Heart left ventricle (tissue), 16 donors: ENCODE measurements at regions not wholly inside any gene's neighbourhood (a gene's known extent, or its start where the extent isn't known, plus 50 kb on each side); places are given as distances from the start of the nearest gene placed in this dataset.

Experiments
- ATAC-seq, 4 donors: fragments of 200-7000 bp; cut with Tn5 transposase; one replicate each; pipeline ENCODE4 v1.9.1; 2020 to 2022; ENCODE audit warnings: moderate library complexity in 4 of 4, mild to moderate bottlenecking in 3 of 4, moderate number of reproducible peaks in 1 of 4
- DNase-seq, 5 donors: peaks; one replicate each; pipeline ENCODE4 v3.0.0-alpha.2; 2020
- H3K27ac ChIP-seq, 12 donors: fragments of 200-600 bp; sonication (generic) in 4 of 12; one replicate each; pipeline versions ENCODE4 v1.5.0 to v1.8.0; 2016 to 2022; ENCODE audit warnings: mild to moderate bottlenecking in 2 of 12
- H3K27me3 ChIP-seq, 9 donors: fragments of 200-600 bp; sonication (generic) in 2 of 9; one replicate each; pipeline versions ENCODE4 v1.5.1 to v1.8.0; 2016 to 2022; ENCODE audit warnings: mild to moderate bottlenecking in 3 of 9
- H3K36me3 ChIP-seq, 9 donors: fragments of 200-600 bp; sonication (generic) in 2 of 9; one replicate each; pipeline versions ENCODE4 v1.5.0 to v1.8.0; 2018 to 2022; ENCODE audit warnings: mild to moderate bottlenecking in 2 of 9
- H3K4me1 ChIP-seq, 12 donors: fragments of 200-600 bp; sonication (generic) in 4 of 12; one replicate each; pipeline versions ENCODE4 v1.5.0 to v1.8.0; 2016 to 2022; ENCODE audit warnings: mild to moderate bottlenecking in 3 of 12
- H3K4me3 ChIP-seq, 12 donors: fragments of 200-600 bp; sonication (generic) in 4 of 12; one replicate each; pipeline versions ENCODE4 v1.5.0 to v1.8.0; 2017 to 2022; ENCODE audit warnings: mild to moderate bottlenecking in 9 of 12, moderate library complexity in 4 of 12
- H3K9me3 ChIP-seq, 12 donors: fragments of 200-600 bp; sonication (generic) in 4 of 12; one replicate each; pipeline versions ENCODE4 v1.5.0 to v1.8.0; 2016 to 2022; ENCODE audit warnings: mild to moderate bottlenecking in 1 of 12
- POLR2A ChIP-seq, 2 donors: fragments of 450-650 bp; IDR thresholded peaks; one replicate each; pipeline ENCODE4 v1.6.1; 2017; ENCODE audit warnings: antibody characterized with exemption in 2 of 2, mild to moderate bottlenecking in 2 of 2, moderate library complexity in 2 of 2
- WGBS, 4 donors: extraction: QIAGEN DNeasy Blood & Tissue Kit in 2 of 4; methylation state at CpG; one replicate each; pipeline versions ENCODE4 v1.1.5 to v1.1.7; 2013 to 2018; 5-methylcytosine and 5-hydroxymethylcytosine counted together
- intact Hi-C, 10 donors: fragments of 100-400 bp; cut with DNase I; formaldehyde crosslinking; loops; one replicate each; pipeline versions ENCODE4 v1.11.1 to v1.14.2; 2022
- TF ChIP-seq, protein P1 (sequence below), 12 donors: fragments of 200-600 bp; sonication (generic) in 4 of 12; IDR thresholded peaks; one replicate each; pipeline versions ENCODE4 v1.5.0 to v1.8.0; 2018 to 2022; ENCODE audit warnings: antibody characterized with exemption in 12 of 12, mild to moderate bottlenecking in 5 of 12
- donor health status: ischemic (EF 13 %, LVEDD 7.1; RV severe dilation, severe dysfunction).
- donor health status: healthy with polysubstance abuse.
- donor health status: DM: no; HTN: yes; CAD: no.
- donor health status: DM: no; HTN: no; CAD: no.
- donor health status: ischemic (EF 25% LVEDD 6.9; RV normal size, moderate dysfunction).
- donor health status: ischemic (EF 25% LVEDD 5.7; RV mildly dilated, moderate dysfunction).
- donor health status: healthy.
- donor health status: DM: yes; HTN: yes; CAD: no.
- donor health status: ischemic (EF 35%, LVEDD 5.7; RV mildly dilated, moderate dysfunction).
- donor health status: nonischemic (EF 11% LVEDD 7.7; RV severe dilation, severe dysfunction).
- donor health status: DM: yes; HTN: yes; CAD: no.
- donor health status: PGD.
- donor health status: ischemic (EF 29% LVEDD 5.4; RV normal size, mild dysfunction).
- donor health status: nonischemic (EF 23%, LVEDD 6.1; RV moderate dilation, normal function).

DNA sequence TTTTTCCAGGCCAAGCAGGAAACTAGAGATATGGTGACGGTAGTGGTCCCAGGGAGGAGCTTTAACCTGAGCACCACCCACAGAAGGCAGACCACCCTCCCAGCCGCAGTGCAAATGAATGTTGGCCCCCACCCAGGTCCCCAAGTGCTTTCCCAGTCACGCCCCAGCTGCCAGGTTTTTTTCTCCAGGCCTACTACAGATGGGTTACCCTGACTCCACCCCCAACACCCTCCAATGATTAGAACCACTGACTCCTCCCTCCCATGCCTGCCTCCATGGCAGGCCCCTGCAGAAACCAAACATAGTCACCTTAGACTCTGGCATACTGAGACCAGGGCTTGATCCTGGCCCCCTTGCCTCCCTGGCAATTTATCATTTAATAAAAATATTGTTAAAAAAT lies 58.7 kb upstream of the CHST1 start:
- intact Hi-C loops = no loop called here
- Histone ChIP-seq H3K27ac (no peak overlapping the region), H3K36me3 (no peaks in the 10 kb centered on the region), H3K4me3 (no peak overlapping the region), H3K9me3 (no peaks in the 10 kb centered on the region), H3K27me3 (no peaks in the 10 kb centered on the region), H3K4me1 (peaks cover 0 to 12% (median 0%) of the 10 kb centered on the region in 12 donors)
- ATAC-seq = no peak
- no peak for DNase-seq
- 29 to 44% (median 38%) methylated on average over 3 of the region's 3 CpGs for WGBS, 4 donors
- TF ChIP-seq POLR2A (IDR thresholded peaks at IDR 0.05) = no peak
- TF ChIP-seq, protein P1, sequence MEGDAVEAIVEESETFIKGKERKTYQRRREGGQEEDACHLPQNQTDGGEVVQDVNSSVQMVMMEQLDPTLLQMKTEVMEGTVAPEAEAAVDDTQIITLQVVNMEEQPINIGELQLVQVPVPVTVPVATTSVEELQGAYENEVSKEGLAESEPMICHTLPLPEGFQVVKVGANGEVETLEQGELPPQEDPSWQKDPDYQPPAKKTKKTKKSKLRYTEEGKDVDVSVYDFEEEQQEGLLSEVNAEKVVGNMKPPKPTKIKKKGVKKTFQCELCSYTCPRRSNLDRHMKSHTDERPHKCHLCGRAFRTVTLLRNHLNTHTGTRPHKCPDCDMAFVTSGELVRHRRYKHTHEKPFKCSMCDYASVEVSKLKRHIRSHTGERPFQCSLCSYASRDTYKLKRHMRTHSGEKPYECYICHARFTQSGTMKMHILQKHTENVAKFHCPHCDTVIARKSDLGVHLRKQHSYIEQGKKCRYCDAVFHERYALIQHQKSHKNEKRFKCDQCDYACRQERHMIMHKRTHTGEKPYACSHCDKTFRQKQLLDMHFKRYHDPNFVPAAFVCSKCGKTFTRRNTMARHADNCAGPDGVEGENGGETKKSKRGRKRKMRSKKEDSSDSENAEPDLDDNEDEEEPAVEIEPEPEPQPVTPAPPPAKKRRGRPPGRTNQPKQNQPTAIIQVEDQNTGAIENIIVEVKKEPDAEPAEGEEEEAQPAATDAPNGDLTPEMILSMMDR (IDR thresholded peaks at IDR 0.05) = no peak

- no peak for TF ChIP-seq POLR2A (IDR thresholded peaks at IDR 0.05)
- TF ChIP-seq, protein P1 (IDR thresholded peaks at IDR 0.05) = no peak
- 77 to 84% (median 82%) methylated on average over 7 of the region's 7 CpGs for WGBS, 4 donors
- Histone ChIP-seq H3K4me1 (peaks cover 0 to 12% (median 0%) of the 10 kb centered on the region in 12 donors), H3K27me3 (no peaks in the 10 kb centered on the region), H3K27ac (no peak overlapping the region), H3K4me3 (no peak overlapping the region), H3K9me3 (no peaks in the 10 kb centered on the region), H3K36me3 (no peaks in the 10 kb centered on the region)
- ATAC-seq (no peak), DNase-seq (no peak)
- intact Hi-C loops = no loop called here
These were observed 58.0 kb upstream of the CHST1 start for GRCh38 chr11:45723397-45723796.

- intact Hi-C loops = no loop called here
- Histone ChIP-seq H3K27ac (no peak overlapping the region), H3K36me3 (no peaks in the 10 kb centered on the region), H3K27me3 (no peaks in the 10 kb centered on the region), H3K9me3 (no peaks in the 10 kb centered on the region), H3K4me3 (no peak overlapping the region), H3K4me1 (peaks cover 0 to 12% (median 0%) of the 10 kb centered on the region in 12 donors)
- TF ChIP-seq, protein P1 (IDR thresholded peaks at IDR 0.05) = no peak
- no peak for TF ChIP-seq POLR2A (IDR thresholded peaks at IDR 0.05)
- WGBS, 4 donors = 88 to 94% (median 92%) methylated on average over 13 of the region's 13 CpGs
- ATAC-seq = no peak
- no peak for DNase-seq
These were observed 56.7 kb upstream of the CHST1 start for GRCh38 chr11:45722144-45722543.

GRCh38 chr11:45717526-45717925 lies 52.1 kb upstream of the CHST1 start:
- no peak for DNase-seq
- H3K9me3 ChIP-seq = no peaks in the 10 kb centered on the region
- intact Hi-C loops = no loop called here
- no peaks in the 10 kb centered on the region for H3K27me3 ChIP-seq
- no peaks in the 10 kb centered on the region for H3K4me1 ChIP-seq
- H3K27ac ChIP-seq = no peak overlapping the region
- no peaks in the 10 kb centered on the region for H3K36me3 ChIP-seq
- no peak for TF ChIP-seq POLR2A (IDR thresholded peaks at IDR 0.05)
- TF ChIP-seq, protein P1 (IDR thresholded peaks at IDR 0.05) = no peak
- no peak overlapping the region for H3K4me3 ChIP-seq
- 79 to 89% (median 87%) methylated on average over 8 of the region's 8 CpGs for WGBS, 4 donors
- no peak for ATAC-seq
